NCI-H2171 treated with DMSO at 0.1 percent for 48 hours (cell line): ENCODE measurements at regions not wholly inside any gene's neighbourhood (a gene's known extent, or its start where the extent isn't known, plus 50 kb on each side); places are given as distances from the start of the nearest gene placed in this dataset.

Experiments
- DNase-seq: peaks from one replicate; lab custom pipeline; 2025; lab: John Stamatoyannopoulos, UW

DNA sequence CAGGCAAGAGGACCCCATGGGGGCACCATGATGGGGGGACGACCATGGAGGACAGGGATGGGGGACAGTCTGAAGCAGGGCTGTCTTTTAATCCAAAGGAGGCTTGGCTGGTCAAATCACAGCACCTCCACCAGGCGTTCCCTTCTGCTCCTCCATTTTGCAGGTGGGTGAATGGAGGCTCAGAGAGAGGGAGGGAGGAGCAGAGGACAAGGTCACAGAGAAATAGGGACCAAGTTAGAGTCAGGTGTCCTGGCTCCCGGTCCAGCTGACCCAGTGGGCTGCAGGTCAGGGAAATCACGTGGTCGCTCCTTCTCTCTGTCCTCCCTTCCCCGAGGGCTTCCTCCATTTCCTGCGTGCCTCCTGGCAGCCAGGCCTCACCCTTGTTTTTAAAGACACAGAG is 156.4 kb upstream of the SMIM23 start:
- DNase-seq: no peak

DNA sequence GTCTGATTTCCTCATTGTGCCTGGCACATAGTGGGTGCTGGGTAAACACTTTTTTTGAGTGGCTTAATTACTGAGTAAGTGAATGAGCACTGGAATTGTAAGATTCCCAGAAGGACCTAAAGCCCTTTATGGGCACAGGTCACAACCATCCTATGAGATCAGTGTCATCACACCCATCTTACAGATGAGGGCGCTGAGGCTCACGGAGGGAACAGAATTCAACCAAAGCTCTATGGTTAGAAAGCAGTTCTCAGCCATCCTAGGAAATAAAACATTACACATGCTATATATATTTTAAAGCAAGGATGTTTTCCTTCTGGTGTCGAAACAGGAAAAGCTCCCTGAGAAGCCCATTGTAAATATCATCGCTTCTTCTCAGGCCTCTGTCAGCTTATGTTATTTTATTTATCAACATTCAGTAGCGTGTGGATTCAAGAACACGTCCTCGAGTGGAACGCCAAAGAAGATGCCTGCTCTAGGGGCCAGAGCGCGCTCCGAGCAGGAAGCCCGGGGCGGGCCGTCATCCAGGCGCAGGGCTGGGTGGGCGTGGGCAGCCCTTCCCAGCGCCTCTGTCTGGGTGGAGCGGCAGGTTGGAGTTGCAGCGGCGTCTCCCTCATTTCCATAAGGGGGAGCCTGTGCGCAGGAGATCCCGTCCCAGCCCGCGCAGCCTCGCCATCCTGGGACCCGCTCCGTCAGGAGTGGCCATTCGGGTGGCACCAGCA is 155.8 kb upstream of the SMIM23 start:
- DNase-seq: peak; percentile 59

DNA sequence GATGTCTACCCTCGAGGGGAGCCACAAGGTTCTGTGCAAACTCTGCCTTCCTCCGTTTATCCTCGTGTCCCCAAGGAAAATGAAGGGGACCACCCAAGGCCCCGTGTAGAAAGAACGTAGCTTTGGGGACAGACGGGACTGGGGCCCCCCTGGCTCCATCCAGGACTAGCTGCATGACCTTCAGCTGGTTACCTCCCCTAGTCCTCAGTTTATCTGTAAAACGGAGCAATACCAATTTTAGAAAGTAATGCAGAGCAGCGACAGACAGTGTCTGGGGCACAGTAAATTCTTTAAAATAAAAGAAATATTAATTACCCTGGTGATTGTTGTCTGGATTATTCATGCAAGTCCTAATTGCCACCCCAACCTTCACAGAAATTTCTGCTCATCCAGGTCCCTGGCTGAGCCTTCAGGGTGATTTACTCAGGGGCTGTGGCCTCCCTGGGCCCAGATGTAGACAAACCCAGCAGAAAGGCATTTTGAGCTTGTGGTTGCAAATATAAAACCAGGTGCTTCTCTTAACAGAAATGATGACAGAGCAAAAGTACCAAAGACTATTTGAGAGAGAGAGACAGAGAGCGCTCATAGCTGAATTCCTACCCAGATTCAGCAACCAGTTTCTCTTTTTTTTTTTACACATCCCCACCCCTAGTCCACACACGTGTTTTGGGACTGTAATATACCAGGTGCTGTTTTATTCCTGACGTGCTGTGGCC is 155.1 kb upstream of the SMIM23 start:
- DNase-seq: no peak

DNA sequence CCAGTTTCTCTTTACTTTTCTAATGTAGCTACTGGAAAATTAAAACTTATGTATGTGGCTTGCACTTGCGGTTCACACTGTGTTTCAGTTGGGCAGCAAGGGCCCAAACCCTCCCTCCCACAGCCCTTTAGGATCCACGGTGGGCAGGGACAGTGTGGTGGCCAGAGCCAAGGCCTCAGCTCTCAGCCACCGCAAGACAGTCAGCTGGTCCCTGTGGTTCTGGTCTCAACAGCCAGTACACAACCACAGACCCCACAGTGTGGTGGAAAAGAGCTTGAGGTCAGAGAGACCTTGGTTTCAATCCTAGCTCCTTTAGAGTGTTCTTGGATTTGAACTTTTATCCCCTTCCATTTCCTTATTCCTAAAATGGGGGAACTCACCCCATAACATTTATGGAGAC is 153.0 kb upstream of the SMIM23 start:
- DNase-seq: no peak

DNA sequence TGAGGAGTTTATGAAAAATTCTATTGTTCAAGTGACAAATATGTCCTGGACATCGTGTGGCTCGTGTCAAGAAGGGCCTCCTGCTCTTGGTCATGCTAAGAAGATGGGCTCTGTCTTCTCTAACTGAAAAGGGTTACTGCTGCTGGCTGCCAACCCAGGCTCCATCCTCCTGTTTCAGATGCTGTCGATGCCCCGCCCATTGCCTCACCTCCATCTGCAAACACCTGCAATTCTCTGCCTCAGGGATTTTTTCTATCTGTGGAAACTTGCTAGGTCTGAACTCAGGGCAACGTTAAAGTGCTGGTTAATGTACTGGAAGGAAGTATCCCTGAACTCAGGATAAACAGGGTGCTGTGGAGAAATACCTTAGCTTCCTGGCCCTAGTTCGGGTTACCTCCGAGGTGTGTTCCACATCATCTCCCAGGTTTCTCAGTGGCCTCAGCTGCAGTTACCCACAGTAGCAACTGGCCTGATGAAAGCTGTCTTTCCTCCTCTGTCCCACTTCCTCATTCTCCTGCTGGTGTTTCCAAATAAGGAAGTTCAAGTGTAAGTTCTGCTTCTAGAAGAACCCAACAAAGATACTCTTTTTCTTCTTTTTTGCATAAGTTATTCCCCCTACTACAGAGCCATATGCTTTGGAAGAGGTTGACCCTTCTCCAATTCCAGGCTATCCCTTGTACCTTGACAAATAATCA is 151.7 kb upstream of the SMIM23 start:
- DNase-seq: no peak

DNA sequence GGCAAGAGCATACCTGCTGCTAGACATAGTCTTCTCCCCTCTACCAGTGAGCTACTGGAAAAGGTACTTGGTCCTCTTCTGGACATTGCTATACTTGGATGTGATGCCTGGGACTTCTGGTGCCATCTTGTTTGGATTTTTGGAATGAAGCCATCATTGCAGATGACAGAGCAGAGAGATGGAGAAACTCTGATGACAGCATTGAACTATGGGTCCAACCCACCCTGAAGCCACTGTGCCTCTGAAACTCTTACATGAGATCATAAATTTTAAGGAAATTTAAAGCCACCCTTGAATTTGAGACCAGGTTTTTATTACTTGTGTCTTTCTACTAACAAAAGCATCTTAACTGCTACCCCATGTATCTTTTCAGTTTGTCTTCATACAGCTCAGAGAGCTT is 151.1 kb upstream of the SMIM23 start:
- no peak for DNase-seq

DNA sequence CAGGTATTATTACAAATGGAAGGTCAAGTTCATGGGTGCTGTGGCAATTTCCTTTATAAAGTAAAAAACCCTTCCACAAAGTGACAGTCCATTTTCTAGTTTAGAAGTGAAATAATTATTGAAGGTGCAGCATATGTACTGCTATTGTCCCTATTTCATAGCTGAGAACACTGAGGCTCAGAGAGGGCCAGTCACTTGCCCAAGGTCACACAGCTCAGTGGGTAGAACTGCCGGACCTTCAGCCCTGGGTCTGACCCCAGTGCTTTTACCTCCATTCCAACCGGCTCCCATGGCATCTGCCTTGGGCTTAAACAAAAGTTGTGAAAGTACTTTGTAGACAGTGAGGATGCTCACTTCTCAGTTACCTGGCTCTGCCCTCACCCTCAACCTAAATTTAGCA is 150.6 kb upstream of the SMIM23 start:
- no peak for DNase-seq

DNA sequence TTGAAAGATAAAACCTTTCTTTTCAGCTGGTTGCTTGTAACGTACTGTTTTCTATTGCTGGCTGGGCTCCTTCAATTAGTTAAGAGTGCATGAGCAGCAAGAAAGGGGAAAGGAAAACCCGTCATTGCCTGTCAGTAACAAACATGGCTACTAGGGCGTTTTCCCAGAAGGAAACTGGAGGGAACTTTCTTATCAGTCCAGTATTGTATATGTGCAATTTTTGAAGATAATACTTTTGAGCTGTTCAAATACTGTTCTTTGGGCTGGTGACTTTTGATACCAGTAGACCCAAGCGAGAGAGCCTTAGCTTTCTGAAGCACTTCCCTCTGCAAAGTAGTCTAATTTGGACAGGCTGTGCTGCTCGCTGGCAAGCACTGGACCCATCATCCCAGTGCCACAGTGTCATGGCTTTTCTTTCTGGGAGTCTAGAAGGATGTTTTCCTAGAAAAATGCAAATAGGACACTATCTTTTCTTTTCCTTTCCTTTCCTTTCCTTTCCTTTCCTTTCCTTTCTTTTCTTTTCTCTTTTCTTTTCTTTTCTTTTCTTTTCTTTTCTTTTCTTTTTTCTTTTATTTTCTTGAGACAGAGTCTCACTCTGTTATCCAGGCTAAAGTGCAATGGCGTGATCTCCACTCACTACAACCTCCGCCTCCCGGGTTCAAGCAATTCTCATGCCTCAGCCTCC is 149.9 kb upstream of the SMIM23 start:
- no peak for DNase-seq

DNA sequence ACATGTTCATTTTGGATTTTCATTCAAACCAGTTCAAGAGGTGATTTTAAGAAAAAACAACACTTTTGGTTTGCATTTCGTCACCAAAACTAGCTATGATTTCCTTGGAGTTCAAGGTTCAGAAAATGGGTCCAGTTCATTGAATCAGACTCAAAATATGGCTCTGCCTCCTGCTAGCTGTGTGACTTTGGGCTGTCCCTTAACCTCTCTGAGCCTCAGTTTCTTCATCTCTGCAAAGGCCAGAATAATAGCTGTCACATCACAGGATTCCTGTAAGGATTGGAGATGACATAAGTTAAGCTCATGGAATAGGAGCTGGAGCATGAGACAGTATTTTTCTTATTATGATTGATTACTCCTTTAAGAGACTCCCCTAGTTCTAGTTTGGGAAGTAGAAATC is 147.8 kb upstream of the SMIM23 start:
- no peak for DNase-seq

DNA sequence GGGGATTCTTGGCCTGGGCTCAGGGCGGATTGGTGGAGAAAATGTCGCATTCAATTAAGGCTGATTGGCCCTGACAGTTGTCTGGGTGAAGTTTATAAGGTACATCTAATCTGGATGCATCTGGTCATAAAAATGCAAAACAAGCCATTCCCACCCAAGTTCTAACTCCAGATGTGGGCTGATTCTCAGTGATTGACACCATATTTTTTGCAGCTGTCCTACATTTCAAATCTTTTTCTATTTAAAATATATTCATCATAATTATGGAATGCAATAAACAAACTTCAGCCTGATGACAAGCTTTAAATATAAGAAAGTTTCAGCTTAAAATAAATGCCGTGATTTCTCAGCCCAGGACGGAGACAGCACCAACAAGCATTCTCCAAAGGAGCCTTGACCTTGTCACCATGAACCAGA is 146.4 kb upstream of the SMIM23 start:
- DNase-seq: no peak

DNA sequence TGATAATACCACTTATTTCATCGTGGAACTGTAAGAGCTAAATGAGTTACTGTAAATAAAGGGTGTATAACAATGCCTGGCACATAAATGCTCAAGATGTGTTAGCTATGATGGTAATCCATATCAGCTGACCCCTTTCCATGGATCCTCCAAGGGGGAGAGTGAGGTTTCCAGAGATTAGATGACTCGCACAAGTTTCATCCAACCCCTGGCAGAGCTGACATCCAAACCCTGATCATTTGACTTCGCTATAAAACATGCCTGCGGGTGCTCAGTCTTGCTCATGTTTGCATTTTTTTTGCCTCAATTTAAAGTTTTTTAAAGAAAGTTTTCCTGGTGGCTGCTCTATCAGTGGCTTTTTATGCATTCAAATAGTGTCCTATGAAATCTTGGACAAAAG is 145.7 kb upstream of the SMIM23 start:
- no peak for DNase-seq

DNA sequence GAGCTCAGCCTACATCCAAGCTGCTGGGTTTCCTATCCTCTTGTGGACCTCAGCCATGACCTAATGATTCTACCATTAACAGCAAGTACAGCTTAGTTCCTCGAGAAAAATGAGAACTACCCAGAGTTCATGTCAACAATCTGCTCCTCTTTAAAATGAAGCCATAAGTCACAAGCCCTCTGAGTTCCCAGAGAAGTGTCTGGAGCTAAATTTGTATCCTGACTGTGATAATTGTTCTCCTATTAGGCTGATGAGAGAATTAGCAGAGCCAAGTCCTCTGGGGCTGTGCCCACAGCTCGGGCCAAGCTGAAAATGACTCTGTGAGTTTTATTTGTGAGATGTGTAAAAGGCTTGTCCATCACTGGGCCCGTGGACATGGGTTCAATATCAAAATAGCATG is 145.1 kb upstream of the SMIM23 start:
- DNase-seq: no peak

DNA sequence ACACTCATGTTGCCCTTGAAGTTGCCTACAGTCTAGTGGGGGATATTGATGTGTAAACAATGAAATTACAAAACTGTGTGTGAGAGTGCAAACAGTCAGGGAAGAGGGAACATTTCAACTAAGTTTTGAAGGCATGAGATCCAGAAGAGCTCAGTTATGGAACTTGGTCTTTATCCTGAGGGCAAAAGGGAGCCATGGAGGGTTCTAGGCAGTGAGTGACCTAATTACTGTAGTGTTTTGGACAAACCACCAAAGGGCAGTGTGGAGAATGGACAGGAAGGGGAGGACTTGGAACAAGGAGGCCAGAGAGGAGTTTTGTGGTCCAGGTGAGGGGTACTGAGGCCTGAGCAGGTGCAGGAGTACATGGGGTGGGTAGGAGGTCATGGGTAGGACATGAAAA is 143.7 kb upstream of the SMIM23 start:
- DNase-seq: no peak

DNA sequence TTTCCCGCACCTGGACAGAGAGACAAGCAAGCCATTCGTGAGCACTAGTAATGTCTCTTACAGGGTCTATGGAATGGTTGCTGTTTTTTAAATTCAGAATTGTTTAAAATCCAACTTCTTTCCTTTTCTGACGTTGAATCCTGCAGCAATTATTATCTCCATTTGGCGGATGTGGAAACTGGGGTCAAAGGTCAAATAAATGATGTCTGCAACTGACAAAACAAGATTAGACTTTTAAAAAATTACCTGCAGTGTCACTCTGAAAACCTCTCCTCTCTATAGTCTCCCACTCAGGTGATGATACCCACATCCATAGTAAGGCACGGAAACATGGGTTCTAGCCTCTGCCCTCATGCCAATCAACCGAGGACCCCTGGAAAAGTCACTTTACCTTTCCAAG is 142.7 kb upstream of the SMIM23 start:
- no peak for DNase-seq

DNA sequence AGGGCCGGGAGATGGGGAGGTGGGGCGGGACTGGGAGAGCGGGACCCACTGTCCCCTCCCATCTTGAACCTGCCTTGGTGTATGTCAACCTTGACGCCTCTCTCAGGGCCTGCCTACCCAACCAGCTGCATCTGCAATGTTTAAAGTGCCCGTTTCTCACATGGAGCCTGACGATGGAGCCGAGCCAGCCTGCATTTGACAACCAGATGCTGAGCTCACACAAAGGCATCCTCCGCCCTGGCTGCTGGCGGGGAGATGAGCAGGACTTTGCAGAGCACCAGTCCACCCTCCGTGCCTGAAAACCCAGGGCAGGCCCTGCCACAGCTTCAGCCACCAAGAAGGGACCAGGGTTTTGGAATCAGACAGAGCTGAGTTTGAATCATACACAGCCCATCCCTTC is 141.1 kb upstream of the SMIM23 start:
- no peak for DNase-seq

DNA sequence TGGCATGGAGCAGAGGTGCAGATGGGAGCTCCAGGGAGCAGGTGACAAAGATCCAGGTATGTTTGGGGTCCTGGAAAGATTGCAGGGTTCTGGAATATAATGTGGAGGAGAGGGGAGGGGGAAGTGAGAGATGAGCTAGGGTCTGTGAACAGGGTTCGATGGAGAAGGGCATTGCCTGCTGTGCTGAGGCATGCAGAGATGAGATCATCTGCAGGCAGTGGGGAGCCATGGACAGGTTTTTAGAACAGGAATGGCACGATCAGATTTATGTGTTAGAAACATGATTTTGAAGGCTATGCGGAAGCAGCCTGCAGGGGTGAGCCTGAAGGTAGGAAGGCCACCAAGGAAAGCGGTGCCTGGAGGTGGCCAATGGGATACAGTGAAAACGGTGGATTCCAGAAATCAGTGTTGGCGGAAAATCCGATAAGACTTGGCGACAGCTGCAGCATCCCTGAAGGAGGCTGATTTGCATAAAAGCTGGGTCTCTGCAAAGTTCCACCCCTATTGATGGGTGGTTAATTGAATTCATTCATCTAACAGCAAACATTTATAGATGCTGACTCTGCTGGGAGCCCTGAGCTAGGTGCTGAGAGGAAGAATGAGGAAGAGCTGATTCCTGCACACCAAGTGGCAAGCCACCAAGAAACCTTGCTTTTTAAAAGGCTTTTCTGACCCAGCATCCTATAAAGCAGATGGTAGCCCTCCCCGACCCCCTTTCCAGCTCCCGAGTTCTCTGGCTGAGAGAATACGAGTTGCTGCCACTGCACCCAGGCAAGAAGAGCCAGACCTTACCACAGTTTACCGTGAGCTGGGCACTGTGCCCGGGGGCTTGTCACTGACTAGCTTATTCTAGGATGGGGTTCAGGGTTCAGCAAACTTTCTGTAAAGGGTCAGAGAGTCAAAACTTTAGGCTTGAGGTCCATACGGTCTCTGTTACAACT is 139.2 kb upstream of the SMIM23 start:
- no peak for DNase-seq

DNA sequence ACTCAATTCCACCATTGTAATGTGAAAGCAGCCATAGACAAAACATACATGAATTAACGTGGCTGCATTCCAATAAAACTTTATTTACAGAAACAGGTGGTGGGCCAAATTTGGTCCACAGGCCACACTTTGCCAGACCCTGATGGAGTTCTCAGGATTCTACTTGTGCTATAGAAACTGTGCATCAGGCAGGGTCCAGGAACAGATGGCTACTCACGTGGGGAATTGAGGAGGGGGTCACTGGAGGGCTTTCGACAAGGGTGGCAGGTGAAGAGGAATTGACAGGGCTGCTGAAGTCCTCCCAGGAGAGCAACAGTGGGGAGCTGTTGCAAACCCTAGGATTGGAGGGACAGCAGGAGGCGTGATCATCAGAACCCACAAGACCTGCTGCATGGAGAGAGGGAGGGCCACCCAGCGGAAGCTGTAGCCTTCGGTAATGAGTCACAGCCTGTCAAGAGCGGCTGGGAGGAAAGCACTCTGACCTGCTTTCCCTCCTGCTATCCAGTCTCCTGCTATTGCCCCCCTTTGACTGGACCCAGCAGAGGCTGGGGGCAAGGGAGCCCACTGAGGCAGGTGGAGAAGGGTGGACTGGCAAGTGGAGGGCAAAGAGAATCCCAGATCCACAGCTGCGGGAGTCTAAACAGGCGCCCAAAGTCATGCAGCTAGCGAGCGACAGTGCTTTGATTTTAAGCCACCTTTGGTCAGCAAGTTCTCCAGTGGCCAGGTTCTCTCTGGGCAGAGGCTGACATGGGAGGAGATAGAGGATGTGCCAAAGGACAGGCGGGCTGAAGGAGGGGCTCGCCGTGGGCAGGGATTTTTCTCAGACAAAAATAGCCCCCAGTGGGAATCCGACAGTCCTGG is 138.3 kb upstream of the SMIM23 start:
- peak; percentile 3 for DNase-seq

DNA sequence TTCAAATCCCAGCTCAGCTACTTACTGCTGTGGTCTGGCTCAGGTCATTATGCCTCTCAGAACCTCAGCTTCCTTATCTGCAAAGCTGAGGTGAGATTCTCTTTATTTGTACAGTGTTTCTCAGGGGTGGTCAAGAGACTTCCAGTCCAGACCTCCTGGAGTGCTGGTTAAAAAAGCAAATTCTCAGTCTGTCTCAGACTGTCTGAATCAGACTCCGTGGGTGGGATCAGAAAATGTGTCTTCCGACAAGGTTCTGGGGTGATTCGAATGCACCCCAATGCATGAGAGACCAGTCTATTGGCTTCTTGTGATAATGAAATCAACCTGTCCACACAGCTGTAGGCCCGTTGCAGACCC is 137.7 kb upstream of the SMIM23 start:
- no peak for DNase-seq

DNA sequence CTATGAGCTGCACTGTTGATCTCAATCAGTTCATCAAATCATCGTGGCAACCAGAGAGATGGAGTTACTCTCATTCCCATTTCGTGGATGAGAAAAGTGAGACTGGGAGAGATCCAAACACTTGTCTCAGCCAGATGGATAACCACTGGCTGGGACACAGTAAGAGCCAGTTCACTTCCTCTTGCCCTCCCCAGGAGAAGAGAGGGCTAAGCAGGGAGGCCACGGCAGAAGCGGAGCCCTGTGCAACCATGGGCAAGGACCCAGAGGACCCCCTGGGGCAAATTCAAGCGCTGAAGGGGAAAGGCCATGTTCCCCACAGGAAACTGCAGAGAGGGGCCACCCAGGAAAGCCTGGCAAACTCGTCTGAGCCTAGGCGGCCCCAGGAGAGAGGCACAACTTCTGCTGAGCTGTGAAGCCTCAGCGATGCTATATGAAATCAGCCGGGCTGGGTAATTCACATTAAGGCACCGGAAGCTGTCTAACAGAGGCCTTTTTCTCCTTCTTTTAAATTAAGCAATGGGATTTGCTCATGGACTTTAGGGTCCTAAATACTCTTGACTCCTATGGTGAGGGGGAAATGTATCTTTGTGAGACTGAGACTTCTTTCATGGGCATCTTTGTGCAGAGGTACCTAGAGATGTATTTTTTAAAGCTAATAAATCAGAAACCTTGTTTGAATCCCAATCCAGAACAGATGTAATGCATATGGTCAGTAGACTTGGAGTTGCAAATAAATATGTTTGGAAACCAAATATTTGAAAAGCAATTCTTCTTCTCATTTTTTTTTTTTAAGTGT is 137.1 kb upstream of the SMIM23 start:
- DNase-seq: no peak

DNA sequence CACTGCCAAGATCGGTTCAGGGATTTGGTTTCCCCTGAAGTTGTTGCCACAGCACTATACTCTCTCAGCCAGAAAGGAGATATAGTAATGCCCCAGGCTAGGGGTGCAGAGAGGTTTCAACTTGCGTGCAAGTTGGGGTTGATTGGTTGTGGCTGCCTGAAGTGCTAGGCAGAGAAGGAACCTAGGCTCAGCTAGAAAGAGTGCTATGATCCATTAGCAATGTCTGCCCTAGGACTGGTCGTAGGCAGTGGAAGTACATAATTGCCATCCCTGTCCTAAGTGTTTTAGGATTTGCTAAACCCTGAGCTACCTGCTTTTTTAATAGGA is 136.6 kb upstream of the SMIM23 start:
- DNase-seq: no peak
